ENCODE measurements at regions not wholly inside any gene's neighbourhood (a gene's known extent, or its start where the extent isn't known, plus 50 kb on each side); places are given as distances from the start of the nearest gene placed in this dataset.

- no peaks in the 10 kb centered on the region for H3K9me3 ChIP-seq (ENCODE audit: control insufficient read depth in 2 of 2, low read length in 2 of 2)
- H3K27ac ChIP-seq (ENCODE audit: low read depth in 2 of 2, low read length in 2 of 2) = no peak overlapping the region
- no peak overlapping the region for H3K4me3 ChIP-seq (ENCODE audit: low read length in 2 of 2)
- no peaks in the 10 kb centered on the region for H3K27me3 ChIP-seq (ENCODE audit: control insufficient read depth in 2 of 2, insufficient read depth in 2 of 2, low read length in 2 of 2)
- H3K4me1 ChIP-seq (ENCODE audit: control insufficient read depth in 2 of 2, insufficient read depth in 2 of 2, low read length in 2 of 2) = no peaks in the 10 kb centered on the region
- H3K36me3 ChIP-seq (ENCODE audit: control insufficient read depth in 2 of 2, insufficient read depth in 2 of 2, low read length in 2 of 2) = no peaks in the 10 kb centered on the region
- no peak overlapping the region for H3K9ac ChIP-seq (ENCODE audit: low read depth in 1 of 2, low read length in 2 of 2)
Observed at GRCh38 chr2:37563375-37564015, 107.9 kb downstream of the CDC42EP3 start.

DNA sequence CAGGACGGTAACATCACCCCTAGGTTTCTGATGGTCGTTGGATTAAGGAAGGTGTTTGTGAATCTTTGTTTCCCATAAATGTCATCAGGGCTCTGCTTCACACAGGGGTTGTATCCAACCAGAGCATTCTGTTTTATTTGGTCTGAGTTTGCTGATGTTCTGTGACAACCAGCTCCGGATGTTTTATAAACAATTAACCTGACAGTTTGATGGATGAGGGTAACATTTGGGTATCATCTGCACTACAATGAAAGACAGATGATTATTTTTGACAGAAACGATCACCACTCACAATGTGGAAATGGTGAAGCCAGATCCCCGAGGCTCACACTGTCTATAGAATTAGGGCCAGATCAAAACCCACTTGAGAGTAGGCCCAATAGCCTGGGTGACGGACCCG is 107.1 kb downstream of the CDC42EP3 start:
- H3K9ac ChIP-seq (ENCODE audit: low read depth in 1 of 2, low read length in 2 of 2) = no peak overlapping the region
- H3K4me3 ChIP-seq (ENCODE audit: low read length in 2 of 2) = no peak overlapping the region
- H3K27ac ChIP-seq (ENCODE audit: low read depth in 2 of 2, low read length in 2 of 2) = no peak overlapping the region

DNA sequence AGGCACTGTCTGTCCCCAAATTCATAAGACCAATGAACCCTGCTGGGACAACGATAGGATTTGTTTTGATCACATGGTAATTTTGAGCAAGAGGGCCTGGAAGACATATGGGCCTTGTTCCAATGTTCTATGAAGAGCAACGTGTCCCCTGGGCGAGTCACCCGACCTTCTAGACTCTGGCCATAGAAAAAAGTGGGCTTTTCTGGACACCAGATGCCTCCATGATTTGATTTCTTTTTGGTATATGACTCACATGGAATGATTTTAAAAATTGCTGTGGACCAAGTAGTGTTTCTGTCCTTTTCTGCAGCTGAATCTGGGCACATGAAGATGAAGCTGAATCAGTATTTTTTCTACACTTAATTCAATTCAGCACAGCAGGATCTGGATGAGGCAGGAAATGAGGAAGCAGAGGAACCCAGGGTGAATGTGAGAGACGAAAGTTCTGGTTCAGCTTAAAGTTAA is 104.9 kb downstream of the CDC42EP3 start:
- Histone ChIP-seq H3K4me1 (ENCODE audit: control insufficient read depth in 2 of 2, insufficient read depth in 2 of 2, low read length in 2 of 2) (no peaks in the 10 kb centered on the region), H3K9me3 (ENCODE audit: control insufficient read depth in 2 of 2, low read length in 2 of 2) (no peaks in the 10 kb centered on the region), H3K27ac (ENCODE audit: low read depth in 2 of 2, low read length in 2 of 2) (no peak overlapping the region), H3K36me3 (ENCODE audit: control insufficient read depth in 2 of 2, insufficient read depth in 2 of 2, low read length in 2 of 2) (no peaks in the 10 kb centered on the region), H3K27me3 (ENCODE audit: control insufficient read depth in 2 of 2, insufficient read depth in 2 of 2, low read length in 2 of 2) (no peaks in the 10 kb centered on the region), H3K4me3 (ENCODE audit: low read length in 2 of 2) (no peak overlapping the region), H3K9ac (ENCODE audit: low read depth in 1 of 2, low read length in 2 of 2) (no peak overlapping the region)

More for the DNA sequence above, 107.1 kb downstream of the CDC42EP3 start:
- H3K36me3 ChIP-seq (ENCODE audit: control insufficient read depth in 2 of 2, insufficient read depth in 2 of 2, low read length in 2 of 2) = no peaks in the 10 kb centered on the region
- no peaks in the 10 kb centered on the region for H3K9me3 ChIP-seq (ENCODE audit: control insufficient read depth in 2 of 2, low read length in 2 of 2)
- H3K4me1 ChIP-seq (ENCODE audit: control insufficient read depth in 2 of 2, insufficient read depth in 2 of 2, low read length in 2 of 2) = no peaks in the 10 kb centered on the region
- no peaks in the 10 kb centered on the region for H3K27me3 ChIP-seq (ENCODE audit: control insufficient read depth in 2 of 2, insufficient read depth in 2 of 2, low read length in 2 of 2)

GRCh38 chr2:37568565-37568964 is 102.9 kb downstream of the CDC42EP3 start:
- no peak overlapping the region for H3K4me3 ChIP-seq (ENCODE audit: low read length in 2 of 2)
- no peak overlapping the region for H3K27ac ChIP-seq (ENCODE audit: low read depth in 2 of 2, low read length in 2 of 2)
- H3K9me3 ChIP-seq (ENCODE audit: control insufficient read depth in 2 of 2, low read length in 2 of 2) = no peaks in the 10 kb centered on the region
- H3K9ac ChIP-seq (ENCODE audit: low read depth in 1 of 2, low read length in 2 of 2) = no peak overlapping the region
- H3K4me1 ChIP-seq (ENCODE audit: control insufficient read depth in 2 of 2, insufficient read depth in 2 of 2, low read length in 2 of 2) = no peaks in the 10 kb centered on the region
- H3K27me3 ChIP-seq (ENCODE audit: control insufficient read depth in 2 of 2, insufficient read depth in 2 of 2, low read length in 2 of 2) = no peaks in the 10 kb centered on the region
- H3K36me3 ChIP-seq (ENCODE audit: control insufficient read depth in 2 of 2, insufficient read depth in 2 of 2, low read length in 2 of 2) = no peaks in the 10 kb centered on the region

DNA sequence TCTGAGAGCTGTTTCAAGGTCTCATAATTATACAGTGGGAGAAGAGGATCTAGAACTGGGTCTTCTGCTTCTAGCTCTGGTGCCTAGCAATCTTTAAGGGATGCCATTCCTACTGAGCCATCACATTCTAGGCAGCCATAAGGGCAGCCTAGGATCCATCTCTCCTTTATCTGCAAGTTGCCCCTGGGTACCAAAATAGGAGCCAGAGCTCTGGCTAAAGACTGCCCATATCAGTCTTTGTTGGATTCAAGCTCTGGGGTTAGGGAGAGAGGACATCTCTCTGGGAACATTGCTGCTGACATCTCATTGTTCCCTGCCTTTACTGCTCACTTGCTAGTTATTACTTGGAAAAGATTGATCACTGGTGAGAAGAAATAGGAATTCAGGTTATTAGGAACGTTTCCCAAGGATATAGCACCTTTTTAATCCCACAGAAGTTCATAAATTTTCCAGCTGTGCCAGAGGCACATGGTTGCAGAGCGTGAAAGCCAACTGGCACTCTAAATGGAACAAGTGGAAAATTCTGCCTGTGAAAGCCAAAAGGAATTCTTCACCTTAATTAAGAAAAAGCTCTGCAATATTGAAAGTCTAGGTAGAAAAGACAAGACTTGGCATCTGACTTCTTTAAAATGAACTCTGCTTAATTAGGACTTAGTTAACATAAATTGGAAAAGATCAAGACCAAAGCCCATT is 102.2 kb downstream of the CDC42EP3 start:
- Histone ChIP-seq H3K4me3 (ENCODE audit: low read length in 2 of 2) (no peak overlapping the region), H3K9ac (ENCODE audit: low read depth in 1 of 2, low read length in 2 of 2) (no peak overlapping the region), H3K36me3 (ENCODE audit: control insufficient read depth in 2 of 2, insufficient read depth in 2 of 2, low read length in 2 of 2) (no peaks in the 10 kb centered on the region), H3K27ac (ENCODE audit: low read depth in 2 of 2, low read length in 2 of 2) (no peak overlapping the region), H3K27me3 (ENCODE audit: control insufficient read depth in 2 of 2, insufficient read depth in 2 of 2, low read length in 2 of 2) (no peaks in the 10 kb centered on the region), H3K4me1 (ENCODE audit: control insufficient read depth in 2 of 2, insufficient read depth in 2 of 2, low read length in 2 of 2) (no peaks in the 10 kb centered on the region), H3K9me3 (ENCODE audit: control insufficient read depth in 2 of 2, low read length in 2 of 2) (no peaks in the 10 kb centered on the region)

GRCh38 chr2:37569986-37570679 is 101.3 kb downstream of the CDC42EP3 start:
- Histone ChIP-seq H3K4me3 (ENCODE audit: low read length in 2 of 2) (no peak overlapping the region), H3K27ac (ENCODE audit: low read depth in 2 of 2, low read length in 2 of 2) (no peak overlapping the region), H3K36me3 (ENCODE audit: control insufficient read depth in 2 of 2, insufficient read depth in 2 of 2, low read length in 2 of 2) (no peaks in the 10 kb centered on the region), H3K9me3 (ENCODE audit: control insufficient read depth in 2 of 2, low read length in 2 of 2) (no peaks in the 10 kb centered on the region), H3K9ac (ENCODE audit: low read depth in 1 of 2, low read length in 2 of 2) (no peak overlapping the region), H3K27me3 (ENCODE audit: control insufficient read depth in 2 of 2, insufficient read depth in 2 of 2, low read length in 2 of 2) (no peaks in the 10 kb centered on the region), H3K4me1 (ENCODE audit: control insufficient read depth in 2 of 2, insufficient read depth in 2 of 2, low read length in 2 of 2) (no peaks in the 10 kb centered on the region)

DNA sequence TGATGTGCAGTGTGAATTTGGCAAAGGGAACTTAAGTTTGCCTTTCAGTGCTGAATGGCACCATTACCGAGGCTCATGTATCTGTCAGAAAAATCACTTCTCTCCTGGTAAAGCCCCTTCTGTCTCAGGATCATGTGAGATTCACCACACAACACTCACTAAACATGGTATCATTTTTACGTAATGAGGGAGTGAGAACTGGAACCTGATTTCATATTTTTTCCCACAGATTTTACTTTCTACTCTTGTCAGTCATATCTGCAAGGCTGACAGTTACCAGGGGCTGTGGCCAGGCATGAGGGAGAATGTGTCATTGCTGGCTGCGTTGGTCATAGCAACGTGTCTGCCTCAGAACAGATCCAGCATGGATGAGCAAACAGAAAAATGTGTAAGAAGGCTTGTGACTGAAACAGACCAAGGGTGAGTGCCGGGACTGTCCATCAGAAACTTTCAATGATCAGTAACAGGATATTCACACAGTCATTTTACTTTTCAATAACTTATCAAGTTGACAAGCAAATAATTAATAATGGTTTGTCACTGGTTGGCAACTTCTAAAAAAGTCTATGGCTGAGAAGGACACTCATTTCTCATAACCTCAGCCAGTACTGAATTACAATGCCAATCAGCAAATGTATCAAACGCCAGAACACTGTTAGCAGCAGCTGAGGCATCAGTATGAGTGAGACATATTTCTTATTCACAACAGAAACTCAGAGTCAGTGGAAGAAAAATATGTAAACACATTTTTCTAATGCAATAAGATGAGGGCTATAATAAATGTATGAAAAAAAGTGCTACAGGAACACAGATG is 100.5 kb downstream of the CDC42EP3 start:
- Histone ChIP-seq H3K36me3 (ENCODE audit: control insufficient read depth in 2 of 2, insufficient read depth in 2 of 2, low read length in 2 of 2) (no peaks in the 10 kb centered on the region), H3K9ac (ENCODE audit: low read depth in 1 of 2, low read length in 2 of 2) (no peak overlapping the region)

GRCh38 chr2:37571587-37572136 is 99.8 kb downstream of the CDC42EP3 start:
- H3K36me3 ChIP-seq (ENCODE audit: control insufficient read depth in 2 of 2, insufficient read depth in 2 of 2, low read length in 2 of 2) = no peaks in the 10 kb centered on the region
- H3K4me3 ChIP-seq (ENCODE audit: low read length in 2 of 2) = no peak overlapping the region
- H3K27ac ChIP-seq (ENCODE audit: low read depth in 2 of 2, low read length in 2 of 2) = no peak overlapping the region
- no peaks in the 10 kb centered on the region for H3K9me3 ChIP-seq (ENCODE audit: control insufficient read depth in 2 of 2, low read length in 2 of 2)
- H3K4me1 ChIP-seq (ENCODE audit: control insufficient read depth in 2 of 2, insufficient read depth in 2 of 2, low read length in 2 of 2) = no peaks in the 10 kb centered on the region
- H3K27me3 ChIP-seq (ENCODE audit: control insufficient read depth in 2 of 2, insufficient read depth in 2 of 2, low read length in 2 of 2) = no peaks in the 10 kb centered on the region
- H3K9ac ChIP-seq (ENCODE audit: low read depth in 1 of 2, low read length in 2 of 2) = no peak overlapping the region

More for the DNA sequence above, 100.5 kb downstream of the CDC42EP3 start:
- Histone ChIP-seq H3K27ac (ENCODE audit: low read depth in 2 of 2, low read length in 2 of 2) (no peak overlapping the region), H3K4me1 (ENCODE audit: control insufficient read depth in 2 of 2, insufficient read depth in 2 of 2, low read length in 2 of 2) (no peaks in the 10 kb centered on the region), H3K9me3 (ENCODE audit: control insufficient read depth in 2 of 2, low read length in 2 of 2) (no peaks in the 10 kb centered on the region), H3K4me3 (ENCODE audit: low read length in 2 of 2) (no peak overlapping the region), H3K27me3 (ENCODE audit: control insufficient read depth in 2 of 2, insufficient read depth in 2 of 2, low read length in 2 of 2) (no peaks in the 10 kb centered on the region)

DNA sequence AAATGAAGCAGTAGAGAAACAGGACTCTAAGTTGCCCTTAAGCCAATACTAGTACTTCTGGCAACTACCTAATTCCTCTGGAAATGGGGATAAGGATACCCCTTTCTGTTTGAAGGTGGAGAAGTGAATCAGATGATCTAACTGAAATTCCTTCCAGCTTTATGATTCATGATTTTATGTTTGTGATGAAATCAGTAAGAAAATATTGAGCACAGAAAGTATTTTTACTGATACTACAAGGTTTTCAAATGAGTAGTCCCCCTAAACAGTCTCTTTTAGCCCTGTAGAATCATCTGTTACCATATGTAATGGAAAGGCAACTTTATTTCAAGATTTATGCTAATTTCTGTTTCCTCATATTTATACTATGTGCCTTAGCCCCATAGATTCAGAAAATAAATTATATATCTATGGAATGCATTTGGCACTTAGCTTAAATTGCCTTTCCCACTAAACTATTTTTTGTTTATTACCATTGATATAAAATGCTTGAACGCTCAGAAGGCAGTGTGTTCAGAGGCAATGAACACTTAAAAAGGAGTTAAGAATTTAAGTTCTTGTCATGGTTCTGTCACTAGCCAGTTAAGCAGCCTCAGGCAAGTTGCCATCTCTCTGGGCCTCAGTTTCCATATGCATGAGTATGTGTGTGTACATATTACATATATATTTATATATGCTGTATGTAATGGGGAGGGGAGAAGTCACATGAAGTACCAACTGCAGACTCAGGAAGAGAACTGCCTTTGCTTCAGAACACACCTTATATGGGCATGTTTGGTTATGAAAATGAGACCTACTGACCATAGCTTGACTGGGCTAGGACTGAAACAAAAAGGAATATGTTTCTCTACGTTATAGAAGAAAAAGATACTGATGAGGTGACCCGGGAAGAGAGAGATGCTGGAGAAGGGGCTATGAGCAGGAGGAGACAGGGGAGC is 97.7 kb downstream of the CDC42EP3 start:
- H3K36me3 ChIP-seq (ENCODE audit: control insufficient read depth in 2 of 2, insufficient read depth in 2 of 2, low read length in 2 of 2) = no peaks in the 10 kb centered on the region
- H3K9me3 ChIP-seq (ENCODE audit: control insufficient read depth in 2 of 2, low read length in 2 of 2) = no peaks in the 10 kb centered on the region
- no peak overlapping the region for H3K27ac ChIP-seq (ENCODE audit: low read depth in 2 of 2, low read length in 2 of 2)
- H3K4me1 ChIP-seq (ENCODE audit: control insufficient read depth in 2 of 2, insufficient read depth in 2 of 2, low read length in 2 of 2) = no peaks in the 10 kb centered on the region
- H3K27me3 ChIP-seq (ENCODE audit: control insufficient read depth in 2 of 2, insufficient read depth in 2 of 2, low read length in 2 of 2) = no peaks in the 10 kb centered on the region
- no peak overlapping the region for H3K9ac ChIP-seq (ENCODE audit: low read depth in 1 of 2, low read length in 2 of 2)
- no peak overlapping the region for H3K4me3 ChIP-seq (ENCODE audit: low read length in 2 of 2)
